GM19193 (cell line): ENCODE measurements at regions not wholly inside any gene's neighbourhood (a gene's known extent, or its start where the extent isn't known, plus 50 kb on each side); places are given as distances from the start of the nearest gene placed in this dataset.

Source experiments
- POLR2A ChIP-seq: IDR thresholded peaks from 4 replicates; pipeline ENCODE4 v1.6.1; 2011; ENCODE audit not compliant: insufficient read depth, insufficient read length; ENCODE audit errors: extremely low read depth

DNA sequence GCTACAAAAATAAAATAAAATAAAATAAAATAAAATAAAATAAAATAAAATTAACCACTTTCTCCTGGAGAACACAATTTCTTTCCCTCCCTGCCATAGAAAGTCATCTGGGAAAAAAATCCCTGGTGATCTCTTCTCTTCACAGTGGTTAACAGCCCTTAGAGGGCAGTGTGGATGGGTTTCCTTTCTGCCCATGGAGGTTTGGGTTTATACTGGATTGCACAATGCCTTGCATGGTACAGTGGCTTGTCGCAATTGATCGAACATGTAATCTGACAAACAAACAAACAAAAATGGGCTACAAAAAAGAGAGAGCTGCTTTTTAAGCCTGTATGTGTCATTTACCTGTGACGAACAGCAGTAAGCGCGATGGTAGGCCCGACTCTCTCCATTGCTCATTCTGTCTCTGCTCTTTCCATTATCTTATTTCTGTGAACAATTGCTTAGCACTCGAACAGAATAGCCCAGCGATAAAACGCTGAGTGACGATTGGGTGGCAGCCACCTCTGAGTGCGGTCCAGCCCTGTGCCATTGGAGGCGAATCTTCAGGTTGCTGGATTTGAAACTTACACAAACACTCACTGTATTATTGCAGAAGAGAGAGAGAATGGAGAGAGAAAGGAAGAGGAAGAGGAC is 166.1 kb downstream of the CD83 start:
- no peak for TF ChIP-seq POLR2A

DNA sequence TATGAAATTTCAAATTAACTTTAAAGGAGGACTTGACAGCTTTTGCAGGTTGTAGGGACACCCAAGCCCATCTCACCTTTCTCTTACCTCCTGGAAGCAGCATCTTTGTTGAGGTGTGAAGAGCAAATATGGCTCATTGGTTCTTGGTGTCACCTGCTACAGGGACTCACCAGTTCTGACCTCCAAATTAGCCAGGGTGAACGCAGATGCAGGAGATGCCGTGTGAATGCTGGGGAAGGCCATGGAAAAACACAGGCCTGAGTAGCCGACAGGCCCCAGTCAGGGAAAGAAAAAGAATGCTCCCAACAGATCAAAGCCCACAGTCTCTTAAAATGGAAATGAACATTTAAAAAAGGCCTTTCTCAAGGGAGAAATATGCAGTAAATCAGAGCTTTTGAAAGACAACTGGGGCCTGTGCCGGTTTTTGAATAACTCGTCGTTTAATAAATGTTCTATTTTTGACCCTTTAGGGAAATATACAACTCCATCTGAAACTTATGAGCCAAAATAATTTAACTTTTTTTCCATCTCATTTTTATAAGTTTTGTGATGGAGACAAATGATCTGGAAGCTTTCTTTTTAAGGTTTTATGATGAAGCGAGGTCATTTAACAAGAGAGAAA is 167.5 kb downstream of the CD83 start:
- TF ChIP-seq POLR2A, result no peak

DNA sequence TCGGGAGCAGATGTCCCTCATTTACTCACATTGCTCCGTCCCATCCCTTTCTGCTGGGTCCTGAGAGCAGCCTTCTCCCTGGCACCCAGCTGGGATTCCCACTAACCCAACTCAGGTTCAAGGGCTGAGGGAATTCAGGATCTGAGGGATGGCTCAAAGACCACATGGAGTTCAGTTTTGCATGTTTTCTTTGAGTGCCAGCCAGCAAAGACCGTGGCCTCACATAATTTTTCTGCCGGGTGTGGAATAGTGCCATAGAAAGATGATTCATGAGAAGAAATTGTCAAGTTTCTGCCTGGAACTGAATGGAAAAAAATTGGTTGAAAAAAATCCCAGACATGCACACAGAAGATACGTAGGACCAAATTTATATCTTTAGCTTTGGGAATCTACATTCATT is 168.6 kb downstream of the CD83 start:
- no peak for TF ChIP-seq POLR2A

DNA sequence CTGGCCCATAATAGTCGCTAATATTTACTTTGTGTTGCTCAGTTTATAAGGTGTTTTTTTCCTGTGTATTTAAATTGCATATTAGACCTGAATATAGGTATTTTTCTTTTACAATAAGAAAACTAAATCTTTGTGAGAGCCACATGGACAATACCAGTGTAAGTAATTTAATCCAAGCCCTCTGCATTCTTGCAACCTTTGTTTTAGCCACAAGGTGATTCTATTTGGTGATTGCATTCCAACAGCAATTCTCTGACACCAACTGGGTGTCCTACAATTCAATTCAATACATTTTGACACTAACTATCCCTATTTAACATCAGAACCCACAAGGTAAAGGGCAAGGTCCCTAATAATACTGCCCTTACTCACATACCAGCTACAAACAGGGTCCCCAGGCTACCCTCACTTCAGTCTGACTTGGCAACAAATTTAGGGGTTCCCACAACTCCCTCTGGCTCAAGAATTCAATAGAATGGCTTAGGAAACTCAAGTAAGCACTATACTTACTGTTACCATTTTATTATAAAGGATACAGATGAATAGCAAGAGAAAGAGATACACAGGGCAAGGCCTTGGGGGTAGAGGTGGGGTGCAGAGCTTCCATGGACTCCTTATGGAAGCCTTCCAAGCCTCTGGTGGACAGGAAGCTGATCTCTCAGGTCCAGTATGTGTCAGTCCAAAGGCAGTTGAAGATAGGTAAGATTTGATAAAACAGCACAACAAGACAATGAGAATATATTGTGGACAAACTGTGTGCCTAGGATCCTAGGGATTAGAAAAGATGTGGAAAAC is 169.3 kb downstream of the CD83 start:
- no peak for TF ChIP-seq POLR2A

DNA sequence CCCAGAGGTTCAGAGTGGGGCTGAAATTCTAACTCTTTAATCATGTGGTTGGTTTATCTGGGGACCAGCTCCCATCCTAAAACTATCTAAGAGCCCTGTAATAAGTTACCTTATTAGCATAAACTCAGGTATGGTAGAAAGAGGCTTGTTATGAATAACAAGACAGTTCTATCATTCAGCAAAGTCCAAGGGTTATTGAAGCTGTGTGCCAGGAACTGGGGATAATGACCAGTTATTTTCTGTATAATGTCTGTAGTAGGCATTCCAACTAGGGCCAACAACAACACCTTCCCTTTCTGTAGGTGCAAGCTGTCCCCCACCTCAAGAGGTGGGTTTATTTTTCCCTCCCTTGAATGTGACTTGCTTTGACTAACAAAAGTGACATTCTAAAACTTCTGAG is 170.1 kb downstream of the CD83 start:
- no peak for TF ChIP-seq POLR2A

DNA sequence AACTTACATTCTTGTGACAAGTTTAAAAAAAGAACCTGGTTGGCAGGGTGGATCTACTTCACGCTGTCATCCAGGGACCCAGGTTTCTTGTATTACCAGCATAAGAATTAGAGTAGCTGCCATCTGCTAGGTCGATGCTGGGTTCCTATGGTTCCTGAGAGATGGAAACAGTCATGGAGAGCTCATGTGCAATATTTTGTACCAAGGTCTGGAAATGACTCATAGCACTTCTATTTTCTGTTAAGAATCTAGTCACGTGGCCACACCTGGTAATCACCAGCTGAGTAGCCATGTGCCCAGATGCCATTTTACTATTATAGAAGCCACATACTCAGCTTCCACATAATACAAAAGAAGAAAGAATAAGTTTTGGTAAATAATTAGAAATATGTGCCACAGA is 171.3 kb downstream of the CD83 start:
- no peak for TF ChIP-seq POLR2A

DNA sequence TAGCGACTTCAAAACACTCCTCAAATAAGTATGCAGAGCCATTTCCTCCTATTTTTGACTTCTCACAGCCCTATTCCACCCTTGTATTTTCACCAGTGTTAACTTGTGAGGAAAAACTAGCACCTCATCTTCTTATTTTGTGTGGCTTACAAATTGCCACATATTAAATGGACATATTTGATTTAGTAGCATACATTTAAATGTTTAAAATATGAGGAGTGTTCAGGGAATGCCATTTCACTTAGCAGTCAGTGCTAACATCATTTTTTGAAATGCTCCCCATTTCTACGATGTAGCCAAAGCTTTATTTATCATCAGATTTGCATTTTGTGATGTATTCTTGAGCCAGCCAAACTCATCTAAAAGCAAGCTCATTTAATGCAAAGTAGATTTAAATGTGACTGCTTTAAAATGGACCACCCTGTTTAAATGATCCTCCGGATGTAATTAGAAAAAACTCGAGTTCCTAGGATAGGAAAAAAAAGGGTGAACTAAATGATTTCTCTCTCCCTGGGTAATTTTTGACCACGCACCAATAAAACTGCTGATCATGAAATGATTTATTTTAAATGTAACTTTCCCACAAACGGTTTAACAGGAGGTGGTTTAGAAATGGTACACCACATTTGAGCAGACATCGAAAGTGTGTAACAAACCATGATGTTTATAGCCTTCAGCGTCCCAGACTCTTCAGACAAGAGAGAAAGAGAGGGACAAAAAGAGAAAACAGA is 172.6 kb downstream of the CD83 start:
- no peak for TF ChIP-seq POLR2A

DNA sequence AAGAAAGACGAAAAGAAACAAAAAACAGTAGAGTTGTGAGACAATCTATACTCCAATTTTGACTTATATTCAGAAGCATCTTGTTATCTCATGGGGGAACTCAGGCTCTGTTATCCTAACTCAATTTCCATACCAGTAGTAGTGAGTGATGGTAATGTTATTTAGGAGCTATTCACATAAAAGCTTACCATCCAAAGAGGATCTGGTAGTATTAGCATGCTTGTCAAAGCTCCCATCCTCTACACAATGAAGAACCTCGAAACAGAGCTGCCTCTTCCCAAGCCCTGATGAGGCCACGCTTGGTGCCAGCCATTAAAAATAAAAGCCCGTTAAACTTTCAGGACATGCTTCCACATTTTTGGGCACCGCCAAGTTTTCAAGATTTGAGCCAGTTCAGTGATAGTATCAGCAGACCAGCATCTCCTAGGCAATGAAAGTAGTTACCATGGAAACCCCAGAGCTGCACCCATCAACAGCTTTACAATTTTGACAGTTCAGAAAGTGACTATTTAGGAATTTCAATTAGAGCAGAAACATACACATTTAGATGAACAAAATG is 173.3 kb downstream of the CD83 start:
- TF ChIP-seq POLR2A, result no peak

DNA sequence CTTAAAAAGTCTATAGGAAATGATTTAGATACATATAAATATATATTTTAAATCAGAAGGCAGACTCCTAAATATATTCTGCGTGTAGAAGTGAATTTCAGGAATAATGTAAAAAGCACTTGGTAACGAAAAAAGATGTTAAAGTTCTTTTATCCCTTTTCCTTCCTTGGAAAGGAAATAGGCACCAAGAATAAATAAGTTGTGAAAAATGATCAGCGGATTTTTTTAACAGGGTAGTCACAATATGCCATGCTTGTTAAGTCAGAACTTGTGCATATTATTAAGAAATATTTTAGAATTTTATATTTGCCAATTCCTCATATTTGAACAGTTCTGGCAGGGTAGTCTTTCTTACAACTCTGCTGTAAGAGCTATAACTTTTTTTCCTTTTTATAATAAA is 173.8 kb downstream of the CD83 start:
- TF ChIP-seq POLR2A, result no peak

DNA sequence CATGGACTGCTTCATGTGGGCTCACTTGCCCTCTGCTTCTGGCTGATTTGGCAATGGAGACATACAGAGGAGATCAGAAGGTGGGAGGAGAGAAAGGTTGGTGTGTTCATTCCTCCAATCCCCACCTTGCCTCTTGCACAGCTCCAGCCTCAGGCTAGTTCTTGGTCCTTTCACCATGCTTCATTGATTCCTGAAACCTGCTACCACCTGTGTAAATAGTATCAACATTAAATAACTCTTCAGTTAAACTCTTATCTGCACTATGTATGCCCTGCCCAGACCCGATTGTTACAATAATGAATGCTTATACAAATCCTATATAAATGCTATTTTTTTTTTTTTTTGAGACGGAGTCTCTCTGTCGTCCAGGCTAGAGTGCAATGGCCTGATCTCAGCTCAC is 174.5 kb downstream of the CD83 start:
- no peak for TF ChIP-seq POLR2A

DNA sequence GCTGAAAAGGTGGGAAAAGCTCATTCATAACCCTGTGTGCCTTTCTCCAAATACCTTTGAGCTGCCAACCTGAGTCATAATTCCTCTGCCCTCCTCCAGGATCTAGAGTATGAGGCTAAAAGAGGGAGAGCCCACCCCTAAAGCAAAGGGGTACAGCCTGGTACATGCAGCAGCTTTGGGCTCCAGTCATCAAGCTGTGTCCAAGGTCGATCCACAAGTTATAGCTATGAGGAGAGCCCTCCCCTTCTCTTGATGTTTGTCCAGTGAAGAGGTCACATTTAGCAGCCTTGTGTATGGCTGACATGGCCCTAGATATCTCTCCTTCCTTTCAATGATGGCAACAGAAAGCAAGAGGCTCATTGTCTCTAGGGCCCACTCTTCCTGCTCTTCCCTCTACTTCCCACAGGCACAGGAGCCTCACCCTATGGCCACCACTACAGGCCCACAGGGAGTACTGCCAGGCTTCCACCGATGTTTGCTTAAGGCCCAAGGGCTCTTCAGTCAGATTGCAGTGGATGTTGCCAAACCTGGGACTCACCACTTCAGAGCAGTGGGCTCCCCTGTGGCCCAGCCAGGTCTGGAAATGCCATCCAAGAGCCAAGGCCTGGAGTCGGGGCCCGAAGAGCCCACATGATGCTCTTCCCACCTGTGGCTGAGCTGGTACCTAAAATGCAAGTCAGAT is 176.8 kb downstream of the CD83 start:
- TF ChIP-seq POLR2A, result no peak

DNA sequence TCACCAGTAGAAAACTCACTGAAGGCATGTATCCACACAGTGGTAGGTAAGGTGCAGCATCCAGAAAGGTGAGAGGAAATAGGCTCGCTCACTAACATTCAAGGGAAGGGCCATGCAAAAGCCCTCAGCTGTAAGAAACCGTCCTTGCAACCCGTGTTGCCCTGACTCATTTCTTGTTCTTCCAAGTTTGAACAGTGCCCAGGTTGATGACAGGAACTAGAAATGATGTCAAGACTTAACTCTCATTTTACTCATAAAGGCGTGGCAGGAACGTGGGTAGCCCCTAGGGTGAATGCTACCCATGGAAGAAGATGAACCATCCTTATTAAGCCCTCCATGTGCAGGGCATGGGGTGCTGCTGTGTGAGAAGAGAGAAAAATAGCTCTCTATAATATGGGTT is 187.6 kb downstream of the CD83 start:
- TF ChIP-seq POLR2A, result no peak

DNA sequence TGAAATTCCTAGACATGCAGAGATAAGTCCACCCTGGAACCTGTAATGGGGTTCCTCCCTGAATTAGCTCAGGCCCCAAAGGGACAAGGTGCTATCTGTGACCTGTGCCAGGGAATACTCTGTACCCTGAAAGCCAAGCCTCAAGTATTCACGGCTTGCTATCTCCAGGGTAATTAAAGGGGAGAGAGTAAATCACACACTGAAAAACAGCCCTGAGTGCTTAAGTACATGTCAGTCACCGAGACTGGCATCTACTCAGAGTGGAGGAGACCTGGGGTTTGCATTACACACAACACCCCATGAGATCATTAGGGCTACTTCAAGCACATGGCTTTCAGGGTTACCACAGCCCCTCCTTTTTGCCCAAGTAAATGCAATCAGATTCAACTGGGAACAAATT is 188.1 kb downstream of the CD83 start:
- no peak for TF ChIP-seq POLR2A

DNA sequence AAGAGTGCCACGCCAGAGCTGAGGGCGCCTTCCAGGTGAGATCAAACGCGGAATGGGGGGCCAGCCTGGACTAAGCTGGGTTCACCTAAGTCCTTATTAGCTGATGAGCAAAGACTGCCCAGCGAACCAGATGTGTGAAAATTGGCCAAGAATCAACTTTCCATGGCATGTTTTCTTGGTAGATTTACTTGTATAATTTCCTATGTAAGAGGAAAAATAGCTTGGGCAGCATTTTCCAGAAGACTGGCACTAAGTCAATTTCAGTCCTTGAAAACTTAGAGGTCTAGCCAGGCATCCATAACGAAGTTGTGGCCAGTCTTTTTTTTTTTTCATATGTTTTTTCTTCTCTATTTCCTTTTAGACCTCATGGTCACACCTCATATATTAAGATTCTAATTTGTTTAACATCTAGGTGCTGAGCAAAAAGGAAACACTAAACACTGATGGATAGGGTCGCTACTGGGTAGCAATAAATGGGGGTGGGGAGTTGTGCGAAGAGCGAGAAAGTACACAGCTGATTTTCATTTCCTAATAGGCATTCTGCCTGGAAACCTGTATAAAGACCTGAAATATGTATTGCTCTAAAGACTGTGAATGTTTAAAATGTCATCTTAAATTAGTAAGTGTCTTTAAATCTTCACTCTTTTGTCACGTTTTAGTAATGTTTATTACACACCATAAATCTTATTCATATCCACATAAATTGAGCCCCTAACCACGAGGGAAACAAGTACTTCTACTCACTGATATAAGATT is 188.8 kb downstream of the CD83 start:
- no peak for TF ChIP-seq POLR2A
